22Rv1 (cell line): ENCODE measurements at regions not wholly inside any gene's neighbourhood (a gene's known extent, or its start where the extent isn't known, plus 50 kb on each side); places are given as distances from the start of the nearest gene placed in this dataset.

Source experiments
- ZFX ChIP-seq: fragments of 450-650 bp; IDR thresholded peaks from 2 replicates; pipeline ENCODE4 v1.6.1; 2017; ENCODE audit warnings: antibody characterized with exemption, borderline replicate concordance
- TF ChIP-seq, protein P1 (sequence below): fragments of 450-650 bp; IDR thresholded peaks from 2 replicates; pipeline ENCODE4 v1.5.1; 2017; ENCODE audit warnings: mild to moderate bottlenecking

DNA sequence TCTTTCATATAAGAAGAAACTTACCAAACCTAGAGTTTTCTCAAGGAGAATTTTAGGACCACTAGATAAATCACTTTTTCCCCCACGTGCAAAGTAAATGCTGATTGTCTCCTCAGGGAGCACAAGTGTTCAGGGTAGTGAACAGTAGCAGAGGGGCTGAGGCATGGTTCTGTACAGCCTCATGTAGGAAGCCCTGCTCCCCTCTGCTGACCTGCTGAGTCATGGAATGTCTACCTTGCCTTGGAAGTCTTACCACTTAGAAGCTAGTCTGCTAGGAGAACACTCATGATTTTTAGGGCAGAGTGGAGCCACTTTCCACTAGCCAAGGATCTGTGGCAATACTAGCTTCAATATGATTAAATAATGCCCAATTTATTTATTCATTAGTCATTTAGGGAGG lies 2120.6 kb upstream of the RAG2 start:
- TF ChIP-seq, protein P1, sequence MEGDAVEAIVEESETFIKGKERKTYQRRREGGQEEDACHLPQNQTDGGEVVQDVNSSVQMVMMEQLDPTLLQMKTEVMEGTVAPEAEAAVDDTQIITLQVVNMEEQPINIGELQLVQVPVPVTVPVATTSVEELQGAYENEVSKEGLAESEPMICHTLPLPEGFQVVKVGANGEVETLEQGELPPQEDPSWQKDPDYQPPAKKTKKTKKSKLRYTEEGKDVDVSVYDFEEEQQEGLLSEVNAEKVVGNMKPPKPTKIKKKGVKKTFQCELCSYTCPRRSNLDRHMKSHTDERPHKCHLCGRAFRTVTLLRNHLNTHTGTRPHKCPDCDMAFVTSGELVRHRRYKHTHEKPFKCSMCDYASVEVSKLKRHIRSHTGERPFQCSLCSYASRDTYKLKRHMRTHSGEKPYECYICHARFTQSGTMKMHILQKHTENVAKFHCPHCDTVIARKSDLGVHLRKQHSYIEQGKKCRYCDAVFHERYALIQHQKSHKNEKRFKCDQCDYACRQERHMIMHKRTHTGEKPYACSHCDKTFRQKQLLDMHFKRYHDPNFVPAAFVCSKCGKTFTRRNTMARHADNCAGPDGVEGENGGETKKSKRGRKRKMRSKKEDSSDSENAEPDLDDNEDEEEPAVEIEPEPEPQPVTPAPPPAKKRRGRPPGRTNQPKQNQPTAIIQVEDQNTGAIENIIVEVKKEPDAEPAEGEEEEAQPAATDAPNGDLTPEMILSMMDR = no peak
- TF ChIP-seq ZFX = no peak
